ENCODE measurements at regions not wholly inside any gene's neighbourhood (a gene's known extent, or its start where the extent isn't known, plus 50 kb on each side); places are given as distances from the start of the nearest gene placed in this dataset.
"Not testable (repeated sequence)": the region's sequence is repeated elsewhere in the genome, so short reads cannot be mapped to it uniquely, and the experiment has no call there.

DNA sequence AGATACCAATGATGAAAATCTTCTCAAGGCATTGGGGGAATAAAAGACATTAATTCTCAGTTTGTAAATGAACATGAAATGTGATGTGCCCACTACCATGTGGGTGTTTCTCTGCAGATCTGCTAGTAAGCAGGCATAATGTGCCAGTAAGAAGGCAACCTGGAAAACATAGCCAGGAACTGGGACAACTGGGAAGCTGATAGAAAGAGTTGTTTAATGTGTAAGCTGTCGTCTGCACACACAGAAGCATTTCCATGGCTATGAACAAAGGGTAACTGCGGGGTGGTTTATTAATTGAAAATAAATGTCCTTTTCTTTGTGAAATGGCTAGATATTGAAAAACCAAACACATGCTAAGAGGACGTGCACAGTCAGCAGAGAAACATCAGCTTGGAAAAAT, 52.0 kb downstream of the ZC3H11B start:
- H3K4me3 ChIP-seq (ENCODE audit: low read depth, low read length), result no peak overlapping the region
- DNase-seq (ENCODE audit: low read depth), result no peak

DNA sequence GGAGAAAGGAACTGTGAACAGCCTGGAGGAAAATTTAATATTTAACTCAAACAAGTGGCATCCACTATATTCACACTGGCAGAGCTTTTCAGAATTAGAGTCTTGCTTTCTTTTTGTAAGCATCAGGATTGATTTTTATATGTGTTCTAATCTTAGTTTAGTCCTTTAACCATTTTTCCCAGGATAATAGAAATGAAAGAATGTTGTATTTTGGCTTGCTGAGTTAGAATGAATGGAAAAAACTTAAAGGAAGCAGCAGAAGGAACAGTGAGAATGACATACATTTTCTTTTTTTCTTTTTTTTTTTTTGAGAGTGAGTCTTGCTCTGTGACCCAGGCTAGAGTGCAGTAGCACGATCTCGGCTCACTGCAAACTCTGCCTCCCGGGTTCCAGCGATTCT, 53.0 kb downstream of the ZC3H11B start:
- no peak overlapping the region for H3K4me3 ChIP-seq (ENCODE audit: low read depth, low read length)
- DNase-seq (ENCODE audit: low read depth), result no peak

DNA sequence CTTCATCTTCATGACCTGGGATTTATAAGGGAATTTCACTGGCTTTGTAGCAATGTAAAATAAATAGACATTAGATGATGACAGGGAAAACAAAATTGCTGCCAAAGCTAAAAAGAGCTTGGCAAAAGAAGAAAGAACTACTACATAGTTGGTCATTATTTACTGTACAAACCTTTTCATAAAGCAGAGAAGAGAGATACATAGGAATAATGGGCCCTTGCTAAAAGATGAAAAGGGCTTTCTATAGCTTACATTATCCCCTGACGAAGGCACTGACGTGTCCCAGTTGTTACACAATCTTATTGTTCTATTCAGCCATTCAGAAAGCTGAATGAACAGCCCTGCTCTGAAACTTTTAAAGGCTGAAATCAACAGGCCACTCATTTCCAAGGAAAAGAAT, 57.1 kb downstream of the ZC3H11B start:
- DNase-seq (ENCODE audit: low read depth), result peak; percentile 64
- no peak overlapping the region for H3K4me3 ChIP-seq (ENCODE audit: low read depth, low read length)

DNA sequence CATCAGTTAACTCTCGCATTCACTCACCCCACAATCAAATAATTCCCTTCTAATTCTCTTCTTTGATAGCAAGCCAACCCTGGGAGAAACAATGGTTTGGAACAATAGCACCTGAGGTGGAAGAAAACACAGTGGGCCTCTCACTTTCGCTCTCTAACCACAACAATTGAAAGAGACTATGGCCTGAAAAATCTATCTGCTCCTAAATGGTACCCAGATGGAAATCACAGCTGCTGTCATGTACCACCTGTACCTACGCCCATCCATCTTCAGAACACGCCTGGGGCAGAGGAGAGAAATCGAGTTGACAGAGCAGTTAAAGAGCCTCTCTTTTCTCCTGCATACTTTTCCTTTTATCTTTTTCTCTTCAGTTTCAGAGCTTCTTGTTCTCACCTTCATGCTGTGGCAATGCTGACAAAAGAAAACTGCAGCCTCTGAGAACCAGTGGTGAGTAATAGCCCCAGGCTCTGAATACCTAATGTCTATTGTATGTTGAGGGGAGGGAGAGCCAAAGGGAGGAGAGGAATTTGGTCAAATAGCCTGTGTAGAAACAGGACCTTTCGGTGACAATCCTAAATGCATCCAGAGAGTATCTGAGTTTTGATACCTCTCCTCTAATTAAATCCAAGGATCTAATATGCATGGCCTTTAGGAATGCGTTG, 57.7 kb downstream of the ZC3H11B start:
- peak; percentile 54 for DNase-seq (ENCODE audit: low read depth)
- no peak overlapping the region for H3K4me3 ChIP-seq (ENCODE audit: low read depth, low read length)

DNA sequence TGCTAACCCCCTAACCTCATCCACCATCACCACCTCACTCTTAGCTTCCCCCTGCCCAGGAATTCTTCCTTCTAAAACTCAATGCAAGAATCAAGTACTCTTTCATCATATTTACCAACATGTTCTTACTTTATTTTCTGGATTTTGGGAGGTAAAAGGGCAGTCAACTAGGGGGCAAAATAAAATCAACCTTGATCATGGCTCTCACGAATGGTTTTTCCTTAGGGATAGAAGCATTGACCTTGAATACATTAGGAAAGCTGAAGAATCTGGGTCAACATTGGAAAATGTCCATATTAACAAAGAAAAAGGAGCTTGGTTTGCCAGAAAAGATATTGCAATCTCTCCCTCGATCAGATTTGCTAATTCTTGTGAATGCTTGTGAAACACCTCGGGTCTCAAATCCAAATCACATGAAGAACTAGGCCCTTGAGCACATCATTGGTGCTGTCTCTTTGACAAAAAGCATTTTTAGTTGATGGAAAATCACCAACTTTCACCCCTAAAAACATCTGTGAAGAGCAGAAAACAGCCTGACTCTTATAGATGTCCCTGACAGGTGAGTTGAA, 58.9 kb downstream of the ZC3H11B start:
- no peak for DNase-seq (ENCODE audit: low read depth)
- no peak overlapping the region for H3K4me3 ChIP-seq (ENCODE audit: low read depth, low read length)

DNA sequence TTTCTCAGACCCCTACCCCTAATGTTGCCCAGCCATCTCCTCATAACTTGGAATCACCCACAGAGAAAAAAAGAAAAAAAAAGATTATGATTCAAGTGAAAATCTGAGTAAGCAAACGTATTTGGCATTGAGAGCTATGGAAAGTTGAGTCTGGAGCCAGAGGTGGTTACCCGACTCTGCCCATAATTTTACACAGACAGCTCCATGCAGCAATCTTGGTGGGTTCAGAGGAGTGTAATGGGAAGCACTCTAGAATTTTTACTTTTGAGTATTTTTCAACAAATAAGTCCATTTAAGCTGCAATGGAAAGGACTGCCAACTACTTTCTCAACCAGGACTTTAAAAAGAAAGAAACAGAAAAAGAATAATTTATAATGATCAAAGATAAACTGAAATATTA, 62.7 kb downstream of the ZC3H11B start:
- H3K4me3 ChIP-seq (ENCODE audit: low read depth, low read length), result no peak overlapping the region

DNA sequence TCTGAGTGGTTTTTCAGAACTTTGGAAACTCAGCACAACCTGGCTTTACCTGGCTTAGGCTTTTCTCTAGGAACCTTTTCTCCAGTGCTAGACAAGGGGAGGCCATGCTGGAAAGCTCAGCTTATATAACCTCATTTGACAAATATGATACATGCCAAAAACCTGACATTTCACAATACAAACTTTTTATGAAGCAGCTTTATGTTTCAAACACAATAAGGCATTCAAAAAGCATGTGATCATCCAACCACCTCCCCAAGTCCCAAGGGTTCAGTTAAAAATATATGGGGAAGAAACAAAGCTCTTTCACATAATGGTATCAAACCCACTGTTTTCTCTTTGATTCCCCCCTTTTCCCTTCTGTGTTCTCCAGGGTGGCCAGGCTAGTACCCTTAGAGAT, 63.7 kb downstream of the ZC3H11B start:
- no peak overlapping the region for H3K4me3 ChIP-seq (ENCODE audit: low read depth, low read length)
- DNase-seq (ENCODE audit: low read depth), result no peak

More for the DNA sequence above, 62.7 kb downstream of the ZC3H11B start:
- no peak for DNase-seq (ENCODE audit: low read depth)

DNA sequence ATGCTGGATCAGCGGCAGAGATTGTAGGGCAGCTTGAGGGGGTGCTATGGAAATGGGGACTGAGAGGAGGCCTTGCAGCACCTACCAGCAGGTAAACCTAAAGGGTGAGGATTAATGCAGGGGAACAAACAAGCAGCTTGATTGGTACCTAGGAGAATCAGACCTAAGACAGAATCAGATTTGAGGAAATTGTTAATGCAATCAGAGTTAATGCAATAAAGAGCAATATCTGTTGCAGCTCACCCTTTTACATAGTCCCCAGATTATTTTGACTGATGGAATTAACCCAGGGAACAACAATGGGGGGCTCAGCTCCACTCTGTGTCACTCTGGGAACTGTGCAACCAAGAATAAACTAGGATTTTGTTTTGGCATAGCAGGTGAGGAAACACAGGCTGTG, 64.5 kb downstream of the ZC3H11B start:
- no peak overlapping the region for H3K4me3 ChIP-seq (ENCODE audit: low read depth, low read length)
- DNase-seq (ENCODE audit: low read depth), result no peak

DNA sequence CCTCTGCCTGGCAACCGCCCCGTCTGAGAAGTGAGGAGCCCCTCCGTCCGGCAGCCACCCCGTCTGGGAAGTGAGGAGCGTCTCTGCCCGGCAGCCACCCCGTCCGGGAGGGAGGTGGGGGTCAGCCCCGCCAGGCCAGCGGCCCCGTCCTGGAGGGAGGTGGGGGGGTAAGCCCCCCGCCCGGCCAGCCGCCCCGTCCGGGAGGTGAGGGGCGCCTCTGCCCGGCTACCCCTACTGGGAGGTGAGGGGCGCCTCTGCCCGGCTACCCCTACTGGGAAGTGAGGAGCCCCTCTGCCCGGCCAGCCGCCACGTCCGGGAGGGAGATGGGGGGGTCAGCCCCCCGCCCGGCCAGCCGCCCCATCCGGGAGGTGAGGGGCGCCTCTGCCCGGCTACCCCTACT, 67.1 kb downstream of the ZC3H11B start:
- DNase-seq (ENCODE audit: low read depth); H3K4me3 ChIP-seq (ENCODE audit: low read depth, low read length): not testable (repeated sequence)

DNA sequence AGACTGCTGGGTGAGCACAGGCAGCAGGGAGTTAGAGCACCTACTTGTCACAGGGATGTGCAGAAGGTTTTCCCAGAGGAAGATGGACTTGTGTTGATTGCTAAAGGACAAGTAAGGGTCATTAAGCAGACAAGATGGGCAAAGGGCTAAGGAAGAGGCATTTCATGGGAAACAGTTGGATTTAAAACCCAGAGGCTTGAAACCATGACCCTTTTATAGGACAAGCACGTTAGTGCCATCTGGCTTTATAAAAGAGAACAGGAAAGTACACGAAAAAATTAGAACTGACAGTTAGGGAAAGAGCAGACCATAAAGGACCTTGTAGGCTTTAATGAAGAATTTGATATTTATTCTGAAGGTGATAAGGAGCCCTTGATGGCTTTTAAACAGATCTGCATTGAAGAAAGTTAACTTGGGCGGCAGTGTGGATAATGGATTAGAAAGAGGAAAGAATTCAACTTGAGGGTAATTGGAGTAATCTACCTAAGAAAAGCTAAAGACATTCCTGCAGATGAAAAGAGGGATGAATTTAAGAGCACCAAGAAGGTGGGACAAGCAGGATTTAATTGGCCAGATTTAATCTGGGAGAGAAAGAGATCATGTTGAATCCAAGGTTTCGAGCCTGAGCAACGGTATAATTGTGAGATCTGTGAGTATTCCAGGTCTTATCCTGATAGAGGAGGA, 68.6 kb downstream of the ZC3H11B start:
- H3K4me3 ChIP-seq (ENCODE audit: low read depth, low read length), result no peak overlapping the region
- DNase-seq (ENCODE audit: low read depth), result no peak

DNA sequence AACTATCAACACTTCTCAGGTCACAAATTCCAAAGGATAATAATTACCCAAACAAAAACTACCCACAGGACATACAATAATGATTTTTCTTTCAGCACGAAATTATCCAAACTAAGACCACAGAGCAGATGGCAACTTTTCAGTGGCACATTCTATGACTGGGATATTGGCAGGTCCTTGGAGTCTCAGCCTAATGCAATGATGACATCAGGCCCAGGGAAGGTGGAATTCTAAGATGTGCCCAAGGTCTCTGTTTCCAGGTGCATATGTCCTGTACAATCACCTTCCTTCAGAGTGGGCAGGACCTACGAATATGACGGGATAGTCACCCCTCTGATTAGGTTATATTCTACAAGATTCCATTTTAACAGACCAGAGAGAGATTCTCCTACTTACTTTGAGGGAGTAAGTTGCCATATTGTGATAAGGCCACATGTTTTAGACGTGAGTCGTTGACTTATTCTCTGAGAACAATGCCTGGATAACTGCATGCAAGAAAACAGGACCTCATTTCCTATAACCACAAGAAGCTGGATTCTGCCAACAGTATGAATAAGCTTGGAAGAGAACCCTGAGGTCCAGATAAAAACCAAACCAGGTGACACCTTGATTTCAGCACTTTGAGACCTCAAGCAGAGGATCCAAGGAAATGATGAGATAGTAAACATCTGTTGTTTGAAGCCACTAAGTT, 69.9 kb downstream of the ZC3H11B start:
- peak; percentile 42 for DNase-seq (ENCODE audit: low read depth)
- H3K4me3 ChIP-seq (ENCODE audit: low read depth, low read length), result no peak overlapping the region

DNA sequence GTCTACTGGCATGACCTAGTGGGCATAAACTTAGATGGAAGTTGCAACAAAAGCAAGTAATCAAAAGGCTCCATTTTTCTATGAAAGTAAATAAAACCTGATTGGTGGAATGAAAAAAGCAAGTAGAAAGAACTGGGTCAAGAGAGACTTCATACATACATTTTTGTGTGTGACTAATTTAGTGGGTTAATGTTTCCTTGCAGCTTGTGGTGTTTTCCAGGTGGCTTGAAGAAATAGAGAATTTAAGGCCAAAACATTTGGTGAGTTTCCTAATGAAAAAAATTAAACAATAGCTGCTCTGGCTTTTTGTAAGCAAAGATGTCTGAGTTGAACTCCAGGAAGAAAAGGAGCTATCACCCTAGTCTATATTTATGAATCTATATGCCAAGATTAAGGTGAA, 71.0 kb downstream of the ZC3H11B start:
- no peak for DNase-seq (ENCODE audit: low read depth)
- H3K4me3 ChIP-seq (ENCODE audit: low read depth, low read length), result no peak overlapping the region

DNA sequence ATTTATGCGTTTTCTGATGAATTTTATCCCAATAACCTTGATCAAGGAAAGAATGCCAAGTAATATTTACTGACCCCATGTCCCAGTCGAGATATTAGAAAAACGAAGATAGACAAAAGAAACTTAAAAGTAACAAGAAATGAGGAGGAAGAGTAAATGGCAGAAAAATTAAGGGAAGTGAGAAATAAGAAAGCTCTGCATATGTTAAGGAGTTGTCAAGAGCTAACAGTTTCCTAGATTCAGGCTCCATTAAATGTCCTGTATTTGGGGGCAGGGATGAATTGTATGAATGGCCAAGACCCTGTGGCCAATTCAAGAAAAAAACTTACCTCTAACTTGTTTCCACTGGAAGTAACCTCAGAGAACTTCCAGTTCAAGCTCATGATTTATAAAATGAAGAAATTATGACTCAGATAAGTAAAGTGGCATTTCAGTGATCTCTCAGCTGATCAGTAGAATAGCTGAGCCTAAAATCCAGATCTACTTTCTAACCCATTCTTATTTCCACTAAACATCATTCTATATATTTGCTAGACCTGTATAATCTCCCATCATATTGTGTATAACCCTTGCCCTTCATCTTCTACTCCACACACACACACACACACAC, 73.2 kb downstream of the ZC3H11B start:
- DNase-seq (ENCODE audit: low read depth), result no peak
- no peak overlapping the region for H3K4me3 ChIP-seq (ENCODE audit: low read depth, low read length)

DNA sequence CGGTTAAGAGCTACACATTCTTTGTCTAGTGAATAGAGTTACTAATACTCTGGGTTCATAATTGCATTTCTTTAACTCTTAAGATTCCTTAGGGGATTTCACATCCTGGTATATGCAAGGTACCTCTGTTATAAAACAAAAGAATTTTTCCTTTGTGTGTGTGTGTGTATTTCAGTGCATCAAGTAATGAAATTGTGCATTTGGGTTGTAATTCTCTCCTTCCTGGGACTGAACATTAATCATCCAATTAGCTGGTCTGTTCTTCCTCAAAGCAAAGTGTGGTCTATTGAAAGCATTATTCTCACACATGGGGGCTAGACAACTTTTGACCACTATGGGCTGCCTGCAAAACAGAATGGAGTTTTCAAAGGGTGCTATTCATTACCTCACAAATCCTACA, 74.0 kb downstream of the ZC3H11B start:
- H3K4me3 ChIP-seq (ENCODE audit: low read depth, low read length), result no peak overlapping the region
- no peak for DNase-seq (ENCODE audit: low read depth)

DNA sequence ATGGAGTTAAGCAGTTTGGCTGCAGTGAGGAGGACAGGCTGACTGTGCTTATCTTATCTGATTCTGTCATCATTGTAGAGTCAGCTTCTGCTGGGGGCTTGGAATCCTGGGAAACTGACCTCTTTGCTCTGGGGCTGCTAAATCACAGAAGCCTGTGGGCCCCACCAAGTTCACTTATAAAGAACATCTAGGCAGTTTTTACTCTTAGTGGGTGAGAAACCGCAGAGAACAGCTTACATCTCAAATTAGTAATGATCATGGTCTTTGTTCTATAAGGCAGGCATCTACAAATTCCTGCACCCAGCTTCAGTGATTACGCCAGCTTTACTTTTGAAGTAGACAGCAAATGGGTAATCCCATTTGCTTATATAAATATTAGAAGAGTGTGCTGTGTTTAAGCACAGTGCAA, 75.7 kb downstream of the ZC3H11B start:
- H3K4me3 ChIP-seq (ENCODE audit: low read depth, low read length), result no peak overlapping the region
- DNase-seq (ENCODE audit: low read depth), result no peak

DNA sequence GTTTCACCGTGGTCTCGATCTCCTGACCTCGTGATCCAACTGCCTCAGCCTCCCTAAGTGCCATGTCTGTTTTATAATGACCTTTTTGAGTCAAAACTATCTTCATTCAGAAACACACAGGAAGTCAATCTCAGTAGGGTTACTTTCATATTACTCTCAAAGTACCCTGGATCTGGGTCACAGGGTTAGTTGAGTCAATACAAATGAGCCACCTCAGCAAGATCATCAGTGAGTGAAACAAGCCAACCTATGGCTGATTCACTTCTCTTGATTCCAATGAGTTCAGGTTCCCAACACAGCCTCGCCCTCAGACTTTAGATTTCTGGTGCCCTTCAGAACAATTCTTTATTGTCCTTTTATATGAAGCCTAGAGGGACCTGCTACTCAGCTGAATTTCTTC, 76.9 kb downstream of the ZC3H11B start:
- no peak for DNase-seq (ENCODE audit: low read depth)
- H3K4me3 ChIP-seq (ENCODE audit: low read depth, low read length), result no peak overlapping the region

DNA sequence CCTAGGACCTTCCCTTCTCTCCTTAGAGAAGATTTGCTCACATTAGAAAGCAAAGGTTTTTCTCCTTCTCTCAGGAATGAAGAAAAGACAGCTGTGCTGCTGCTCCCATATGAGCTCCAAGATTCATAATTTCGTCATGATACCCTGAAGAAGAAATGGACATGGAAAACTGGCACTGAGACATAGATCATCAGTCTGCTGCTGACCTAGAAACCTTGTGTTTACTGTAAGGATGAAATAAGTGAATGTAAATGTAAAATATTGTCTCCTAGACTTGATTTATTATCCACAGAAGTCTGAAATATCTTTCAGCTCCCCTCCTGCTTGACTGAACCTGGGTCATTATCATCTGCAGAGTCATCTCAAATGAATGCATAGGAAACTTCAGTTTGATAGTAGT, 77.9 kb downstream of the ZC3H11B start:
- DNase-seq (ENCODE audit: low read depth), result no peak

DNA sequence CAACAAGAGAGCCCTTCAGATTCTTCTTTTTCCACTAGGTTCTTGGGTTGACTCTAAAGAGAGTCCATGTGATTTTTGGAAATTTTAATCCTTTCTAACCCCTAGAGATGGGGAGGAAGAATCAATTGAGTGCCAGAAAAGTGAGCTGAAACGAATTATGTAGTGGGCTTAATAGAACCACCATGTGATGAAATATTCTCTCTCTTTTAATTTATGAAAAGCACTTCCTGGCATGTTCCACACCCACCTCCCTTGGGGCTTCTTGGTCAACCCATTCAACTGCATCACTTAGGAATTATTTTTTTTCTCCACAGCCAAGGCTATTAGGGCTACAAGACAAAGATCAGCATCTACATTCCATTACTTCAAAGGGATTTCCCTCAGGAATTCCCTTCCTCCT, 79.6 kb downstream of the ZC3H11B start:
- DNase-seq (ENCODE audit: low read depth), result peak; percentile 63
- H3K4me3 ChIP-seq (ENCODE audit: low read depth, low read length), result no peak overlapping the region

More for the DNA sequence above, 77.9 kb downstream of the ZC3H11B start:
- no peak overlapping the region for H3K4me3 ChIP-seq (ENCODE audit: low read depth, low read length)

DNA sequence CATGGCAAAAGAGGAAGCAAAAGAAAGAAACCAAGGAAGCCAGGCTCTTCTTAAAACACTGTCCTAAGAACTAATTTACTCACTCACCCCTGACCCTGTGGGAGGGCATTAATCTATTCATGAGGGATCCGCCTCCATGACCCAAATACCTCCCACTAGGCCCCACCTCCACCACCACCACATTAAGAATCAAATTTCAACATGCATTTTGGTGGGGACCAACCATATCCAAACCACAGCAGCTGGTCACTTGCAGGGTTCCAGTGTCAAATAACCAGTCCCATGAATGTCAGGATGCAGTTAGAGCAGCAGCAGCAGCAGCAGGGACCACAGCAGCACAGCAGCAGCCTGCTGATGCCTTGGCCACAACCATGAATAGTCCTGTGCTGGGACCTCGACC, 83.8 kb downstream of the ZC3H11B start:
- no peak overlapping the region for H3K4me3 ChIP-seq (ENCODE audit: low read depth, low read length)
- no peak for DNase-seq (ENCODE audit: low read depth)

DNA sequence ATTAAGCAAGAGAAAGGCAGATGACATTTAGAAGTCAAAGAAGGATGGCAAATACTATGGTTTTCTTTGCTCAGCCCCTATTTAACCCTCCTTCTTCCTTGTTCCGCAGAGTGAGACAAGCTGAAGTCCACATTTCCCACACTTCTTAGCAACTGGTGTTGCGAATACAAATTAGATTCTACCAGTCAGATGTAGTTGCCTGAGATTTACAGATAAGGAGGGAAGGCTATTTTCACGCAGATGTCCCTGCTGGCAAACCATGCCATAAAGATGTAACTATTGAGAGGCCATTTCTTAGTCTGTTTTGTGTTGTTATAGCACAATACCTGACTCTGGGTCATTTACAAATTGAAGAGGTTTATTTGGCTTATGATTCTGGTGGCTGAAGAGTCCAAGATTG, 84.3 kb downstream of the ZC3H11B start:
- no peak overlapping the region for H3K4me3 ChIP-seq (ENCODE audit: low read depth, low read length)
- no peak for DNase-seq (ENCODE audit: low read depth)
